B cell (primary cell): ENCODE measurements at regions not wholly inside any gene's neighbourhood (a gene's known extent, or its start where the extent isn't known, plus 50 kb on each side); places are given as distances from the start of the nearest gene placed in this dataset.

Experiments used
- ATAC-seq: fragments of 200-7000 bp; cut with Tn5 transposase; one replicate; pipeline ENCODE4 v1.10.0; 2021; ENCODE audit warnings: low read depth, mild to moderate bottlenecking, moderate number of reproducible peaks, moderate library complexity
- CTCF ChIA-PET: fragments of 350-600 bp; sonication (Branson Sonifier 250); formaldehyde crosslinking; loops from one replicate; lab custom pipeline; 2021; ENCODE audit warnings: antibody characterized with exemption, inconsistent platforms; lab: Charles Lee
- POLR2A ChIA-PET: fragments of 350-600 bp; sonication (Branson Sonifier 250); formaldehyde crosslinking; loops from one replicate; lab custom pipeline; 2021; ENCODE audit warnings: antibody characterized with exemption; lab: Charles Lee
- DNase-seq: peaks from one replicate; pipeline ENCODE4 v3.0.0; 2013
- H2AFZ ChIP-seq: 2 replicates; pipeline ENCODE4 v1.6.1; 2012; ENCODE audit warnings: mild to moderate bottlenecking, low read depth, low read length; ENCODE audit not compliant: insufficient read depth, poor library complexity, severe bottlenecking
- H3K27ac ChIP-seq, 2 donors: 1 replicate in 1 of 2; 2 replicates in 1 of 2; pipeline ENCODE4 v1.5.1; 2012 to 2013; ENCODE audit warnings: low read length in 2 of 2, mild to moderate bottlenecking in 2 of 2, moderate library complexity in 1 of 2
- H3K27me3 ChIP-seq, 4 experiments: fragments of 200-600 bp in 1 of 4; sonication (generic) in 1 of 4; replicated peaks in 1 of 4; 1 replicate in 2 of 4; 2 replicates in 2 of 4; pipeline versions ENCODE4 v1.6.1 to v1.7.0; 2013 to 2016; ENCODE audit warnings: low read length in 3 of 4, mild to moderate bottlenecking in 2 of 4, mixed read lengths in 1 of 4, moderate library complexity in 1 of 4; ENCODE audit not compliant: insufficient read depth in 4 of 4, control insufficient read depth in 3 of 4; ENCODE audit errors: control extremely low read depth in 1 of 4
- H3K36me3 ChIP-seq, 2 experiments: replicated peaks in 1 of 2; 1 replicate in 1 of 2; 2 replicates in 1 of 2; pipeline versions ENCODE4 v1.6.1 to v1.7.1; 2013; ENCODE audit warnings: low read length in 1 of 2; ENCODE audit not compliant: insufficient read depth in 2 of 2, control insufficient read depth in 1 of 2; ENCODE audit errors: control extremely low read depth in 1 of 2, extremely low read depth in 1 of 2
- H3K4me1 ChIP-seq, 2 donors: fragments of 200-600 bp in 1 of 2; sonication (generic) in 1 of 2; 1 replicate in 1 of 2; 2 replicates in 1 of 2; pipeline versions ENCODE4 v1.5.1 to v1.6.1; 2013 to 2017; ENCODE audit warnings: low read length in 2 of 2; ENCODE audit not compliant: control insufficient read depth in 2 of 2, insufficient read depth in 2 of 2
- H3K4me2 ChIP-seq: replicated peaks from 2 replicates; pipeline ENCODE3; 2012; ENCODE audit warnings: mild to moderate bottlenecking, low read depth, low read length; ENCODE audit not compliant: poor library complexity, severe bottlenecking
- H3K4me3 ChIP-seq, 5 experiments: fragments of 200-600 bp in 1 of 5; sonication (generic) in 1 of 5; 1 replicate in 3 of 5; 2 replicates in 2 of 5; pipeline versions ENCODE4 v1.5.1 to v1.7.0; 2011 to 2016; ENCODE audit warnings: low read length in 4 of 5, mild to moderate bottlenecking in 4 of 5, low read depth in 2 of 5, control low read depth in 1 of 5, moderate library complexity in 1 of 5; ENCODE audit not compliant: insufficient read depth in 1 of 5; ENCODE audit errors: control extremely low read depth in 1 of 5, extremely low read depth in 1 of 5
- H3K79me2 ChIP-seq: fragments of 200-600 bp; sonication (generic); one replicate; pipeline ENCODE4 v1.6.0; 2016; ENCODE audit warnings: low read length; ENCODE audit not compliant: control insufficient read depth, insufficient read depth
- H3K9ac ChIP-seq: fragments of 200-600 bp; sonication (generic); 2 replicates; pipeline ENCODE4 v1.6.1; 2017; ENCODE audit warnings: mild to moderate bottlenecking, low read length, moderate library complexity
- H3K9me3 ChIP-seq, 3 donors: one replicate each; pipeline versions ENCODE4 v1.6.1 to v1.7.1; 2013; ENCODE audit warnings: low read length in 2 of 3; ENCODE audit not compliant: control insufficient read depth in 2 of 3, insufficient read depth in 1 of 3; ENCODE audit errors: control extremely low read depth in 1 of 3
- H4K20me1 ChIP-seq: 2 replicates; pipeline ENCODE4 v1.6.0; 2012; ENCODE audit warnings: mild to moderate bottlenecking, low read length; ENCODE audit not compliant: insufficient read depth, control insufficient read depth, poor library complexity, severe bottlenecking
- H3K27ac Mint-ChIP-seq: one replicate; pipeline ENCODE4 v1.8.0; 2021; ENCODE audit warnings: mixed read lengths
- H3K27me3 Mint-ChIP-seq: one replicate; pipeline ENCODE4 v1.8.0; 2021; ENCODE audit warnings: mixed read lengths
- H3K4me1 Mint-ChIP-seq: one replicate; pipeline ENCODE4 v1.8.0; 2021; ENCODE audit warnings: mixed read lengths
- H3K4me3 Mint-ChIP-seq: one replicate; pipeline ENCODE4 v1.8.0; 2021; ENCODE audit warnings: mixed read lengths
- H3K9me3 Mint-ChIP-seq: one replicate; pipeline ENCODE4 v1.8.0; 2022; ENCODE audit warnings: mixed read lengths; ENCODE audit not compliant: insufficient read depth
- EZH2 ChIP-seq: IDR thresholded peaks from 2 replicates; pipeline ENCODE4 v1.6.1; 2012; ENCODE audit warnings: borderline replicate concordance, low read depth, mild to moderate bottlenecking, moderate library complexity, low read length; ENCODE audit not compliant: insufficient read depth, poor library complexity, severe bottlenecking
- WGBS: methylation state at CpG from one replicate; pipeline ENCODE4 v1.1.5; 2013; ENCODE audit warnings: missing lambda C conversion rate; ENCODE audit not compliant: insufficient coverage; 5-methylcytosine and 5-hydroxymethylcytosine counted together
- intact Hi-C: fragments of 100-400 bp; cut with micrococcal nuclease; formaldehyde crosslinking; loops from one replicate; pipeline ENCODE4 v1.10.0; 2022
- TF ChIP-seq, protein P1 (sequence below): fragments of 200-600 bp; IDR thresholded peaks from one replicate; pipeline ENCODE4 v1.8.0; 2022; ENCODE audit warnings: antibody characterized with exemption, mild to moderate bottlenecking

DNA sequence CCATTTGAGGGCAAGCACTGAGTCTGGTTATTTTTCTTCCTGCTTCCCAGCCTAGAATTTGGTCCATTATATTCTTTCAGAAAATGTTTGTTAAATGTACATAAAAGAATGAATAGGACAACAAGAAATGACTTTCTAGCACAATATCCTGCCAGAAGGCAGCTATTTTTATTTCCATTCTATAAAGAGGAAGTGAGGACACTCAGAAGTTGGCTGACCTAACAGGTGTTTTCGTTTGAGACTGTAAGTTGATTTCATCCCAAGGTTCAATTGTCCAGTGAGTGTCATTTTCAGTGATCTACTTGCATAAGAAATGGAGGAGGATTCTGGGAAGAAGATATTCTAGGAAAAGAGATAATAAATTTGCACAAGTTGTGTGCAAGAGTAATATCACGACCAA, 191.9 kb upstream of the POU1F1 start:
- Histone ChIP-seq H3K4me1 (no peaks in the 10 kb centered on the region), H3K79me2 (no peaks in the 10 kb centered on the region), H3K9ac (no peak overlapping the region), H2AFZ (no peak overlapping the region), H3K9me3 (peaks cover 0 to 4% (median 2%) of the 10 kb centered on the region in 3 donors), H3K27me3 (no peaks in the 10 kb centered on the region), H4K20me1 (no peaks in the 10 kb centered on the region), H3K27ac (no peak overlapping the region), H3K36me3 (no peaks in the 10 kb centered on the region), H3K4me3 (no peak overlapping the region), H3K4me2 (no peak overlapping the region)
- Mint-ChIP-seq H3K9me3 (peaks cover 5% of the 10 kb centered on the region), H3K4me1 (no peaks in the 10 kb centered on the region), H3K27me3 (no peaks in the 10 kb centered on the region), H3K27ac (no peak overlapping the region), H3K4me3 (no peak overlapping the region)
- POLR2A ChIA-PET = no interaction called here
- intact Hi-C loops = no loop called here
- 50% methylated on average over 1 of the region's 2 CpGs for WGBS
- DNase-seq = no peak
- CTCF ChIA-PET = no interaction called here
- no peak for TF ChIP-seq EZH2
- no peak for ATAC-seq

DNA sequence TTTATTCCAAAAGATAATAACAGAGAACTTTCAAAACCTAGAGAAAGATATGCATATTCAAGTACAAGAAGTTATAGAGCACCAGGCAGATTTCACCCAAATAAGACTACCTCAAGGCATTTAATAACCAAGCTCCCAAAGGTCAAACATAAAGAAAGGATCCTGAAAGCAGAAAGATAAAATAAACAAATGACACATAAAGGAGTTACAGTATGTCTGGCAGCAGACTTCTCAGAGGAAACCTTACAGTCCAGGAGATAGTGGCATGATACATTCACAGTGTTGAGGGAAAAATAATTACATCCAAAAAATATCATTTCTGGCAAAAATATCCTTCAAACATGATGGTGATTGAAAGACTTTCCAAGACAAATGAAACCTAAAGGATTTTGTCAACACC, 185.8 kb upstream of the POU1F1 start:
- Histone ChIP-seq H3K36me3 (no peaks in the 10 kb centered on the region), H3K27me3 (no peaks in the 10 kb centered on the region), H3K9me3 (peaks cover 0 to 2% (median 1%) of the 10 kb centered on the region in 3 donors), H3K27ac (no peak overlapping the region), H2AFZ (no peak overlapping the region), H3K4me2 (no peak overlapping the region), H3K4me1 (no peaks in the 10 kb centered on the region), H3K4me3 (no peak overlapping the region), H4K20me1 (no peaks in the 10 kb centered on the region), H3K9ac (no peak overlapping the region), H3K79me2 (no peaks in the 10 kb centered on the region)
- Mint-ChIP-seq H3K27ac (no peak overlapping the region), H3K9me3 (peaks cover 2% of the 10 kb centered on the region), H3K4me1 (no peaks in the 10 kb centered on the region), H3K27me3 (no peaks in the 10 kb centered on the region), H3K4me3 (no peak overlapping the region)
- CTCF ChIA-PET = no interaction called here
- ATAC-seq (no peak), DNase-seq (no peak)
- TF ChIP-seq, protein P1, sequence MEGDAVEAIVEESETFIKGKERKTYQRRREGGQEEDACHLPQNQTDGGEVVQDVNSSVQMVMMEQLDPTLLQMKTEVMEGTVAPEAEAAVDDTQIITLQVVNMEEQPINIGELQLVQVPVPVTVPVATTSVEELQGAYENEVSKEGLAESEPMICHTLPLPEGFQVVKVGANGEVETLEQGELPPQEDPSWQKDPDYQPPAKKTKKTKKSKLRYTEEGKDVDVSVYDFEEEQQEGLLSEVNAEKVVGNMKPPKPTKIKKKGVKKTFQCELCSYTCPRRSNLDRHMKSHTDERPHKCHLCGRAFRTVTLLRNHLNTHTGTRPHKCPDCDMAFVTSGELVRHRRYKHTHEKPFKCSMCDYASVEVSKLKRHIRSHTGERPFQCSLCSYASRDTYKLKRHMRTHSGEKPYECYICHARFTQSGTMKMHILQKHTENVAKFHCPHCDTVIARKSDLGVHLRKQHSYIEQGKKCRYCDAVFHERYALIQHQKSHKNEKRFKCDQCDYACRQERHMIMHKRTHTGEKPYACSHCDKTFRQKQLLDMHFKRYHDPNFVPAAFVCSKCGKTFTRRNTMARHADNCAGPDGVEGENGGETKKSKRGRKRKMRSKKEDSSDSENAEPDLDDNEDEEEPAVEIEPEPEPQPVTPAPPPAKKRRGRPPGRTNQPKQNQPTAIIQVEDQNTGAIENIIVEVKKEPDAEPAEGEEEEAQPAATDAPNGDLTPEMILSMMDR = no peak
- no peak for TF ChIP-seq EZH2
- intact Hi-C loops = no loop called here
- POLR2A ChIA-PET = no interaction called here
